GM18868 (cell line): ENCODE measurements at regions not wholly inside any gene's neighbourhood (a gene's known extent, or its start where the extent isn't known, plus 50 kb on each side); places are given as distances from the start of the nearest gene placed in this dataset.
A peak's percentile ranks its signal among the peaks of the same experiment; 100 is the strongest.
"Not testable (repeated sequence)": the region's sequence is repeated elsewhere in the genome, so short reads cannot be mapped to it uniquely, and the experiment has no call there.

Experiments
- ATAC-seq: cut with Tn5 transposase; IDR thresholded peaks from one replicate; pipeline ENCODE4 v1.9.1; 2021; ENCODE audit warnings: mild to moderate bottlenecking, moderate library complexity; ENCODE audit not compliant: unreplicated experiment

- not testable (repeated sequence) for ATAC-seq
These were observed 111.9 kb downstream of the LSMEM1 start for GRCh38 chr7:112592565-112593263.

- no peak for ATAC-seq
These were observed 113.6 kb downstream of the LSMEM1 start for GRCh38 chr7:112594397-112594796.

GRCh38 chr7:112596260-112596659, 115.5 kb downstream of the LSMEM1 start:
- ATAC-seq, result no peak

- no peak for ATAC-seq
These were observed 116.2 kb downstream of the LSMEM1 start for GRCh38 chr7:112596981-112597380.

- ATAC-seq, result no peak
These were observed 122.9 kb downstream of the LSMEM1 start for GRCh38 chr7:112603673-112604072.

GRCh38 chr7:112610636-112611035, 129.8 kb downstream of the LSMEM1 start:
- ATAC-seq, result no peak

- ATAC-seq, result no peak
These were observed 134.9 kb downstream of the LSMEM1 start for GRCh38 chr7:112615701-112616100.

GRCh38 chr7:112616295-112616694, 135.5 kb downstream of the LSMEM1 start:
- no peak for ATAC-seq

- no peak for ATAC-seq
These were observed 138.6 kb downstream of the LSMEM1 start for GRCh38 chr7:112619343-112619742.

- no peak for ATAC-seq
These were observed 141.4 kb downstream of the LSMEM1 start for GRCh38 chr7:112622159-112622715.

- ATAC-seq, result no peak
These were observed 143.6 kb downstream of the LSMEM1 start for GRCh38 chr7:112624416-112624815.

GRCh38 chr7:112630565-112630964, 149.8 kb downstream of the LSMEM1 start:
- no peak for ATAC-seq

GRCh38 chr7:112634107-112634506, 153.3 kb downstream of the LSMEM1 start:
- no peak for ATAC-seq

- no peak for ATAC-seq
These were observed 154.5 kb downstream of the TMEM168 start for GRCh38 chr7:112635742-112636141.

- peak; percentile 69 for ATAC-seq
These were observed 151.4 kb downstream of the TMEM168 start for GRCh38 chr7:112638675-112639400.

GRCh38 chr7:112640685-112641084, 149.5 kb downstream of the TMEM168 start:
- no peak for ATAC-seq

GRCh38 chr7:112646783-112647182, 143.4 kb downstream of the TMEM168 start:
- no peak for ATAC-seq

- no peak for ATAC-seq
These were observed 141.4 kb downstream of the TMEM168 start for GRCh38 chr7:112648781-112649180.

- no peak for ATAC-seq
These were observed 140.6 kb downstream of the TMEM168 start for GRCh38 chr7:112649560-112649959.

- no peak for ATAC-seq
These were observed 135.6 kb downstream of the TMEM168 start for GRCh38 chr7:112654322-112655216.

- no peak for ATAC-seq
These were observed 124.5 kb downstream of the TMEM168 start for GRCh38 chr7:112665709-112666108.
